HEK293 (cell line): ENCODE measurements at regions not wholly inside any gene's neighbourhood (a gene's known extent, or its start where the extent isn't known, plus 50 kb on each side); places are given as distances from the start of the nearest gene placed in this dataset.

Experiments
- CTCF ChIA-PET: fragments of 350-600 bp; formaldehyde crosslinking; extraction: SDS; loops from one replicate; lab custom pipeline; 2021; ENCODE audit warnings: antibody characterized with exemption; lab: Yijun Ruan, JAX
- POLR2A ChIA-PET: fragments of 300-600 bp; formaldehyde crosslinking; extraction: SDS; loops from one replicate; lab custom pipeline; 2020; ENCODE audit warnings: antibody characterized with exemption, inconsistent platforms; lab: Yijun Ruan, JAX
- H3K27ac ChIP-seq: fragments of 200-500 bp; sonication (Bioruptor generic); 2 replicates; pipeline ENCODE4 v1.5.1; 2014; ENCODE audit warnings: low read depth, low read length, control low read depth, inconsistent platforms; ENCODE audit errors: extremely low read depth
- H3K36me3 ChIP-seq, 2 experiments: fragments of 200-500 bp in 1 of 2; sonication (Bioruptor generic) in 1 of 2; 1 replicate in 1 of 2; 2 replicates in 1 of 2; pipeline ENCODE4 v1.5.1; 2014 to 2017; ENCODE audit warnings: inconsistent platforms in 2 of 2, low read length in 2 of 2; ENCODE audit not compliant: control insufficient read depth in 2 of 2, insufficient read depth in 1 of 2
- H3K4me1 ChIP-seq: fragments of 200-500 bp; sonication (Bioruptor generic); 2 replicates; pipeline ENCODE4 v1.5.1; 2014; ENCODE audit warnings: mild to moderate bottlenecking, low read length, inconsistent platforms; ENCODE audit not compliant: control insufficient read depth, insufficient read depth
- H3K4me3 ChIP-seq: 2 replicates; pipeline ENCODE4 v1.5.1; 2011; ENCODE audit warnings: low read depth, mild to moderate bottlenecking, control low read depth, low read length, moderate library complexity
- H3K9me3 ChIP-seq: fragments of 200-500 bp; sonication (Bioruptor generic); 2 replicates; pipeline ENCODE4 v1.5.1; 2014; ENCODE audit warnings: low read depth, low read length, inconsistent platforms; ENCODE audit not compliant: control insufficient read depth, insufficient read depth
- KLF7 ChIP-seq: fragments of 450-650 bp; formaldehyde crosslinking; IDR thresholded peaks from 2 replicates; pipeline ENCODE4 v1.5.1; 2016; ENCODE audit warnings: missing biosample characterization, missing genetic modification characterization, borderline replicate concordance
- OVOL3 ChIP-seq: fragments of 450-650 bp; formaldehyde crosslinking; IDR thresholded peaks from 2 replicates; pipeline ENCODE4 v1.5.1; 2016; ENCODE audit warnings: missing biosample characterization, missing genetic modification characterization
- ZBTB17 ChIP-seq: fragments of 450-650 bp; formaldehyde crosslinking; IDR thresholded peaks from 2 replicates; pipeline ENCODE4 v1.5.1; 2016; ENCODE audit warnings: missing biosample characterization, missing genetic modification characterization
- ZFP3 ChIP-seq: fragments of 450-650 bp; formaldehyde crosslinking; IDR thresholded peaks from 2 replicates; pipeline ENCODE4 v1.5.1; 2016; ENCODE audit warnings: low read depth, missing biosample characterization, missing genetic modification characterization
- ZNF10 ChIP-seq: fragments of 450-650 bp; formaldehyde crosslinking; IDR thresholded peaks from 2 replicates; pipeline ENCODE4 v1.5.1; 2017; ENCODE audit warnings: missing biosample characterization, missing genetic modification characterization
- ZNF157 ChIP-seq: fragments of 450-650 bp; formaldehyde crosslinking; IDR thresholded peaks from 2 replicates; pipeline ENCODE4 v1.5.1; 2016; ENCODE audit warnings: missing biosample characterization, missing genetic modification characterization
- ZNF169 ChIP-seq: fragments of 450-650 bp; formaldehyde crosslinking; IDR thresholded peaks from 2 replicates; pipeline ENCODE4 v1.5.1; 2016; ENCODE audit warnings: missing biosample characterization, missing genetic modification characterization
- ZNF184 ChIP-seq: fragments of 450-650 bp; IDR thresholded peaks from 2 replicates; pipeline ENCODE4 v1.5.1; 2018; ENCODE audit warnings: missing biosample characterization, mild to moderate bottlenecking, missing genetic modification characterization
- ZNF302 ChIP-seq: fragments of 450-650 bp; formaldehyde crosslinking; IDR thresholded peaks from 2 replicates; pipeline ENCODE4 v1.5.1; 2016; ENCODE audit warnings: missing biosample characterization, missing genetic modification characterization, low read depth
- ZNF621 ChIP-seq: fragments of 450-650 bp; formaldehyde crosslinking; IDR thresholded peaks from 2 replicates; pipeline ENCODE4 v1.5.1; 2017; ENCODE audit warnings: missing biosample characterization, missing genetic modification characterization
- ZNF701 ChIP-seq: fragments of 450-650 bp; formaldehyde crosslinking; IDR thresholded peaks from 2 replicates; pipeline ENCODE4 v1.5.1; 2016; ENCODE audit warnings: missing biosample characterization, missing genetic modification characterization
- ZNF747 ChIP-seq: fragments of 450-650 bp; formaldehyde crosslinking; IDR thresholded peaks from 2 replicates; pipeline ENCODE4 v1.5.1; 2016; ENCODE audit warnings: missing biosample characterization, missing genetic modification characterization
- ZNF830 ChIP-seq: fragments of 450-650 bp; IDR thresholded peaks from 2 replicates; pipeline ENCODE4 v1.5.0; 2018; ENCODE audit warnings: missing biosample characterization, missing genetic modification characterization, low read depth, mild to moderate bottlenecking, moderate library complexity
- TF ChIP-seq, protein P1 (sequence below): fragments of 450-650 bp; formaldehyde crosslinking; conservative IDR thresholded peaks from 2 replicates; pipeline ENCODE4 v1.5.1; 2016; ENCODE audit warnings: low read depth, missing biosample characterization, missing genetic modification characterization
- TF ChIP-seq, protein P2 (sequence below): fragments of 450-650 bp; formaldehyde crosslinking; conservative IDR thresholded peaks from 2 replicates; pipeline ENCODE4 v1.5.1; 2016; ENCODE audit warnings: low read depth, missing biosample characterization, missing genetic modification characterization
- TF ChIP-seq, protein P3 (sequence below): fragments of 450-650 bp; formaldehyde crosslinking; IDR thresholded peaks from 2 replicates; pipeline ENCODE4 v1.5.1; 2016; ENCODE audit warnings: missing biosample characterization, missing genetic modification characterization
- TF ChIP-seq, protein P4 (sequence below): fragments of 450-650 bp; formaldehyde crosslinking; IDR thresholded peaks from 2 replicates; pipeline ENCODE4 v1.5.1; 2016; ENCODE audit warnings: missing biosample characterization, missing genetic modification characterization

DNA sequence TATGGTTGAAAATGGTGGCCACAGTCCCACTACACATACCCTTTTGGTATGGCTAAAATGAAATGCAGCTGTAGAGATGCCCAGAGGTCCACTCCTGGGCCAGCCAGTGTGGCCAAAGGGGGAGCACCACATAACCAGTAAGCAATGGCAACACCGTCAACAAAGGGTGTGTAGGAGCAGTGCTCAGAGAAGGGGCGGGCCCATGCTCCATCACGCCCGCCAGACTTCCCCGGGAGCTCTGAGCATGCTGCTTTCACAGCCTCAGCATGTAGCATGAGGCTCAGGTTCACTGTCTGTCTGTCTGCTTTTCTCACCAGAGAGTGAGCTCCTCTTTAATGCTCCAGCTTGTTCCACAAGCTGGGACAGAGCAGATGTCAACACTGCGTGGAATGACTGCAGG lies 537.6 kb downstream of the MATN1 start:
- Histone ChIP-seq H3K27ac (no peak overlapping the region), H3K9me3 (no peaks in the 10 kb centered on the region), H3K36me3 (no peaks in the 10 kb centered on the region), H3K4me1 (no peaks in the 10 kb centered on the region), H3K4me3 (no peak overlapping the region)
- CTCF ChIA-PET, result no interaction called here
- POLR2A ChIA-PET, result no interaction called here
- TF ChIP-seq ZNF701 (tag by site-specific recombination) (no peak), ZNF184 (tag by site-specific recombination) (no peak), OVOL3 (no peak), ZNF169 (tag by site-specific recombination) (no peak), ZNF302 (tag by site-specific recombination) (no peak), ZNF747 (tag by site-specific recombination) (no peak), ZNF10 (tag by site-specific recombination) (no peak), ZNF157 (tag by site-specific recombination) (no peak), ZBTB17 (tag by site-specific recombination) (no peak), ZNF830 (no peak), ZNF621 (tag by site-specific recombination) (no peak), KLF7 (tag by site-specific recombination) (no peak)
- TF ChIP-seq, protein P1, sequence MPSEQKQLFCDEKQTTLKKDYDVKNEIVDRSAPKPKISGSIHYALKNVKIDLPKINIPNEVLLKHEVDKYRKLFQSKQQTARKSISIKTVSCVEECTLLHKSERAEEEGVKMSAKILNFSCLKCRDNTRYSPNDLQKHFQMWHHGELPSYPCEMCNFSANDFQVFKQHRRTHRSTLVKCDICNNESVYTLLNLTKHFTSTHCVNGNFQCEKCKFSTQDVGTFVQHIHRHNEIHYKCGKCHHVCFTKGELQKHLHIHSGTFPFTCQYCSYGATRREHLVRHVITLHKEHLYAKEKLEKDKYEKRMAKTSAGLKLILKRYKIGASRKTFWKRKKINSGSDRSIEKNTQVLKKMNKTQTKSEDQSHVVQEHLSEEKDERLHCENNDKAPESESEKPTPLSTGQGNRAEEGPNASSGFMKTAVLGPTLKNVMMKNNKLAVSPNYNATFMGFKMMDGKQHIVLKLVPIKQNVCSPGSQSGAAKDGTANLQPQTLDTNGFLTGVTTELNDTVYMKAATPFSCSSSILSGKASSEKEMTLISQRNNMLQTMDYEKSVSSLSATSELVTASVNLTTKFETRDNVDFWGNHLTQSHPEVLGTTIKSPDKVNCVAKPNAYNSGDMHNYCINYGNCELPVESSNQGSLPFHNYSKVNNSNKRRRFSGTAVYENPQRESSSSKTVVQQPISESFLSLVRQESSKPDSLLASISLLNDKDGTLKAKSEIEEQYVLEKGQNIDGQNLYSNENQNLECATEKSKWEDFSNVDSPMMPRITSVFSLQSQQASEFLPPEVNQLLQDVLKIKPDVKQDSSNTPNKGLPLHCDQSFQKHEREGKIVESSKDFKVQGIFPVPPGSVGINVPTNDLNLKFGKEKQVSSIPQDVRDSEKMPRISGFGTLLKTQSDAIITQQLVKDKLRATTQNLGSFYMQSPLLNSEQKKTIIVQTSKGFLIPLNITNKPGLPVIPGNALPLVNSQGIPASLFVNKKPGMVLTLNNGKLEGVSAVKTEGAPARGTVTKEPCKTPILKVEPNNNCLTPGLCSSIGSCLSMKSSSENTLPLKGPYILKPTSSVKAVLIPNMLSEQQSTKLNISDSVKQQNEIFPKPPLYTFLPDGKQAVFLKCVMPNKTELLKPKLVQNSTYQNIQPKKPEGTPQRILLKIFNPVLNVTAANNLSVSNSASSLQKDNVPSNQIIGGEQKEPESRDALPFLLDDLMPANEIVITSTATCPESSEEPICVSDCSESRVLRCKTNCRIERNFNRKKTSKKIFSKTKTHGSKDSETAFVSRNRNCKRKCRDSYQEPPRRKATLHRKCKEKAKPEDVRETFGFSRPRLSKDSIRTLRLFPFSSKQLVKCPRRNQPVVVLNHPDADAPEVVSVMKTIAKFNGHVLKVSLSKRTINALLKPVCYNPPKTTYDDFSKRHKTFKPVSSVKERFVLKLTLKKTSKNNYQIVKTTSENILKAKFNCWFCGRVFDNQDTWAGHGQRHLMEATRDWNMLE, result no peak
- TF ChIP-seq, protein P2, sequence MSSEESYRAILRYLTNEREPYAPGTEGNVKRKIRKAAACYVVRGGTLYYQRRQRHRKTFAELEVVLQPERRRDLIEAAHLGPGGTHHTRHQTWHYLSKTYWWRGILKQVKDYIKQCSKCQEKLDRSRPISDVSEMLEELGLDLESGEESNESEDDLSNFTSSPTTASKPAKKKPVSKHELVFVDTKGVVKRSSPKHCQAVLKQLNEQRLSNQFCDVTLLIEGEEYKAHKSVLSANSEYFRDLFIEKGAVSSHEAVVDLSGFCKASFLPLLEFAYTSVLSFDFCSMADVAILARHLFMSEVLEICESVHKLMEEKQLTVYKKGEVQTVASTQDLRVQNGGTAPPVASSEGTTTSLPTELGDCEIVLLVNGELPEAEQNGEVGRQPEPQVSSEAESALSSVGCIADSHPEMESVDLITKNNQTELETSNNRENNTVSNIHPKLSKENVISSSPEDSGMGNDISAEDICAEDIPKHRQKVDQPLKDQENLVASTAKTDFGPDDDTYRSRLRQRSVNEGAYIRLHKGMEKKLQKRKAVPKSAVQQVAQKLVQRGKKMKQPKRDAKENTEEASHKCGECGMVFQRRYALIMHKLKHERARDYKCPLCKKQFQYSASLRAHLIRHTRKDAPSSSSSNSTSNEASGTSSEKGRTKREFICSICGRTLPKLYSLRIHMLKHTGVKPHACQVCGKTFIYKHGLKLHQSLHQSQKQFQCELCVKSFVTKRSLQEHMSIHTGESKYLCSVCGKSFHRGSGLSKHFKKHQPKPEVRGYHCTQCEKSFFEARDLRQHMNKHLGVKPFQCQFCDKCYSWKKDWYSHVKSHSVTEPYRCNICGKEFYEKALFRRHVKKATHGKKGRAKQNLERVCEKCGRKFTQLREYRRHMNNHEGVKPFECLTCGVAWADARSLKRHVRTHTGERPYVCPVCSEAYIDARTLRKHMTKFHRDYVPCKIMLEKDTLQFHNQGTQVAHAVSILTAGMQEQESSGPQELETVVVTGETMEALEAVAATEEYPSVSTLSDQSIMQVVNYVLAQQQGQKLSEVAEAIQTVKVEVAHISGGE (tag by site-specific recombination), result no peak
- TF ChIP-seq, protein P3, sequence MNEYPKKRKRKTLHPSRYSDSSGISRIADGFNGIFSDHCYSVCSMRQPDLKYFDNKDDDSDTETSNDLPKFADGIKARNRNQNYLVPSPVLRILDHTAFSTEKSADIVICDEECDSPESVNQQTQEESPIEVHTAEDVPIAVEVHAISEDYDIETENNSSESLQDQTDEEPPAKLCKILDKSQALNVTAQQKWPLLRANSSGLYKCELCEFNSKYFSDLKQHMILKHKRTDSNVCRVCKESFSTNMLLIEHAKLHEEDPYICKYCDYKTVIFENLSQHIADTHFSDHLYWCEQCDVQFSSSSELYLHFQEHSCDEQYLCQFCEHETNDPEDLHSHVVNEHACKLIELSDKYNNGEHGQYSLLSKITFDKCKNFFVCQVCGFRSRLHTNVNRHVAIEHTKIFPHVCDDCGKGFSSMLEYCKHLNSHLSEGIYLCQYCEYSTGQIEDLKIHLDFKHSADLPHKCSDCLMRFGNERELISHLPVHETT (tag by site-specific recombination), result no peak

DNA sequence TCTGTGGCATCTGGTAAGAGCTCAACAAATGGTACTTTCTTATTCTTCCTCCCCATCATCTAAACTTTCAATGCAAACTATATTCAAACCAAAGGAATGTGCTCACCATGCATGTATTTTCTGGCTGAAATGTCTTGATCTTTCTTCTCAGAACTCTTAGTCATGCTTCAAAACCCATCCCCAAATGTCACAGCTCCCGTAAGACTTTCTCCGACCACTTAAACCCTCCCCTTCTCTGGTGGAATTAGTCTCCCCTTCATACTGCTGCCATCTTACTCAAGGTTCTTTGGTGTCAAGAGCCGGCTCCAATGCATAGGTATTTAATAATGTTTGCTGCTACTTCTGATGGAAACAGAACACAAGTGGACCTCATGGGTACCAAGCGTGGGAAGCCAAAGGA lies 538.1 kb downstream of the MATN1 start:
- H3K36me3 ChIP-seq, result no peaks in the 10 kb centered on the region
- no peak overlapping the region for H3K4me3 ChIP-seq
- TF ChIP-seq, protein P4, sequence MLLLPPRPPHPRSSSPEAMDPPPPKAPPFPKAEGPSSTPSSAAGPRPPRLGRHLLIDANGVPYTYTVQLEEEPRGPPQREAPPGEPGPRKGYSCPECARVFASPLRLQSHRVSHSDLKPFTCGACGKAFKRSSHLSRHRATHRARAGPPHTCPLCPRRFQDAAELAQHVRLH (tag by site-specific recombination), result no peak
- TF ChIP-seq ZFP3 (tag by site-specific recombination), result peak; percentile 55; the same call in 1 of the 2 replicates
- no peaks in the 10 kb centered on the region for H3K4me1 ChIP-seq
- ChIA-PET POLR2A (no interaction called here), CTCF (interaction anchor here (1.1 kb wide), 1 partner anchor 47 kb away, joined by 3 read pairs; no protein-coding TSS in a partner anchor)
- H3K27ac ChIP-seq, result no peak overlapping the region
- H3K9me3 ChIP-seq, result no peaks in the 10 kb centered on the region
